ENCODE measurements at regions not wholly inside any gene's neighbourhood (a gene's known extent, or its start where the extent isn't known, plus 50 kb on each side); places are given as distances from the start of the nearest gene placed in this dataset.

DNA sequence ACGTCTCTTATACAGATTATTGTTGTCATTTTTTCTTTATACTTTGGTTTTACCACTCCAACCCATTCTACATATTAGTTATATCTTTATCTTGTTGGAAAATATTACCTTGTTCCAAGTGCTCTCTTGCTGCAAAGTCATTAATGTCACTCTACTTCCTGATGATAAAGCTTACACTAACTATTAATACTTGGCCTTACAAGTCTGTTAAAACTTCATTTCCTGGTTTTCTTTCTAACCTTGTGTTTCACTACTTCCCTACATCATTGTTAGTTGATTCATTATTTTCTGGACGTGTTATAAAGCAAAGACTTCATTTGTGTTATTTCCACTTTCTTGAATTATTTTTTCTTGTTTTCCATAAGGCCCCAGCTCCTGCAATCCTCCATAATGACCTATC is 382.6 kb upstream of the CDH20 start:
- H3K27me3 ChIP-seq (ENCODE audit: control insufficient read depth, insufficient read depth, low read length) = no peaks in the 10 kb centered on the region
- no peak overlapping the region for H3K4me3 ChIP-seq (ENCODE audit: low read depth, low read length)
- no peak overlapping the region for H3K9ac ChIP-seq (ENCODE audit: low read depth, low read length)
- H3K4me1 ChIP-seq (ENCODE audit: control insufficient read depth, insufficient read depth, low read length) = no peaks in the 10 kb centered on the region
- no peaks in the 10 kb centered on the region for H3K36me3 ChIP-seq (ENCODE audit: control insufficient read depth, insufficient read depth, low read length)
- no peaks in the 10 kb centered on the region for H3K9me3 ChIP-seq (ENCODE audit: control insufficient read depth, insufficient read depth, low read length)

DNA sequence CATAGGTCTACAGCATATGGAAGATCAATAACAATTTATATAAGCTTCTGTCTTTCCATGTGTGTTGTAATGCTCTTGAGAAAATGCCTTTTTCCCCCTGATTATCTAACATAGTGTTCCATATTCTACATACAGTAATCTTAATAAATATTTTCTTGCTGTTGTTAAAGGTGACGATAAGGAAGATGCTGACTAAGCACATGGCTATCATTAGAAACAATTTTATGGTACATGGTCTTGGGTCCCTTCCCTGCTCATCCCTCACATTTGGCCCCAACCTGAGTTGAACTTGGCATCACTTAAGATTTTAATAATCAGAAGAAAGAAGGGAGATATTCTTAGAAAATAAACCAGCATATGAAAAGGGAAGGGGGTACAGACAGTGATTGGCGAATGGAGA is 382.1 kb upstream of the CDH20 start:
- H3K27me3 ChIP-seq (ENCODE audit: control insufficient read depth, insufficient read depth, low read length) = no peaks in the 10 kb centered on the region
- H3K9ac ChIP-seq (ENCODE audit: low read depth, low read length) = no peak overlapping the region
- H3K9me3 ChIP-seq (ENCODE audit: control insufficient read depth, insufficient read depth, low read length) = no peaks in the 10 kb centered on the region
- H3K36me3 ChIP-seq (ENCODE audit: control insufficient read depth, insufficient read depth, low read length) = no peaks in the 10 kb centered on the region
- no peak overlapping the region for H3K4me3 ChIP-seq (ENCODE audit: low read depth, low read length)
- H3K4me1 ChIP-seq (ENCODE audit: control insufficient read depth, insufficient read depth, low read length) = no peaks in the 10 kb centered on the region

DNA sequence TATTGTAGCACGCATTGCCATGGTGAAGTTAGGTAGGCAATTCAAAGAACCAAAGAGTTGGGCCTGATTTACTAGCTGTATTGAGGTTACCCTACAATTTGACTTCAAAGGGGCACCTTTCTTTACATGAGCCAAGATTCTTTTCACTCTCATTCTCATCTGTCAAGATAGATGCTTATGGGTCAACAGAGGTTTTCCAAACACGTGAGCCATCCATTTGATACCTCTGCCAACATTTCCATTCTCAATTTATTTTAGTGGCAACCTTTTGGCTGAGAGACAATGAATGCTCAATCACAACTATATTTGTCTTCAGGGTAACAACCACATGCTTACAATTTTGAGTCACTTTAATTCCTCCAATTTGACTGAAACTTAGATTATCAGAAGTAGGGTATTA is 370.6 kb upstream of the CDH20 start:
- Histone ChIP-seq H3K27me3 (ENCODE audit: control insufficient read depth, insufficient read depth, low read length) (no peaks in the 10 kb centered on the region), H3K4me1 (ENCODE audit: control insufficient read depth, insufficient read depth, low read length) (no peaks in the 10 kb centered on the region), H3K4me3 (ENCODE audit: low read depth, low read length) (no peak overlapping the region), H3K9ac (ENCODE audit: low read depth, low read length) (no peak overlapping the region), H3K9me3 (ENCODE audit: control insufficient read depth, insufficient read depth, low read length) (no peaks in the 10 kb centered on the region), H3K36me3 (ENCODE audit: control insufficient read depth, insufficient read depth, low read length) (no peaks in the 10 kb centered on the region)

DNA sequence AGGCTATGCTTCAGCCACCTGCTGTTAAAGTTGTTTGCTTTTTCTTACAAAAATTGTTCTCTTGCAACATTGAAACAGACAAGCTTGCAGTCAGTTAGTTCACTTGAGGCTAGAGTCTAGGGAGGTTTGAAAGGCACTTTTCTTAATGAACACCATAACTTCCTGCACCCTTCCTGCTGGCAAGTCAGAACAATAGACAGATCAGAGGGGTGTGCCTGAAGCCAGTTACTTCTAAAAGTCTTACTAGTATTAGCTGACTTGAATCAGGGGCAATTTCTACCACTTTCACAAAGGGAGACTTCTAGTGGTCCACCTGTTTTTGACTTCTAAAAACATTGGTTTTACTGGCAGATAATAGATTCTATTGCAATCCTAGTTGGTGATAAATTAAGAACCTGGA is 367.4 kb upstream of the CDH20 start:
- H3K9ac ChIP-seq (ENCODE audit: low read depth, low read length) = no peak overlapping the region
- H3K27me3 ChIP-seq (ENCODE audit: control insufficient read depth, insufficient read depth, low read length) = no peaks in the 10 kb centered on the region
- no peaks in the 10 kb centered on the region for H3K36me3 ChIP-seq (ENCODE audit: control insufficient read depth, insufficient read depth, low read length)
- no peaks in the 10 kb centered on the region for H3K4me1 ChIP-seq (ENCODE audit: control insufficient read depth, insufficient read depth, low read length)
- no peaks in the 10 kb centered on the region for H3K9me3 ChIP-seq (ENCODE audit: control insufficient read depth, insufficient read depth, low read length)
- no peak overlapping the region for H3K4me3 ChIP-seq (ENCODE audit: low read depth, low read length)

DNA sequence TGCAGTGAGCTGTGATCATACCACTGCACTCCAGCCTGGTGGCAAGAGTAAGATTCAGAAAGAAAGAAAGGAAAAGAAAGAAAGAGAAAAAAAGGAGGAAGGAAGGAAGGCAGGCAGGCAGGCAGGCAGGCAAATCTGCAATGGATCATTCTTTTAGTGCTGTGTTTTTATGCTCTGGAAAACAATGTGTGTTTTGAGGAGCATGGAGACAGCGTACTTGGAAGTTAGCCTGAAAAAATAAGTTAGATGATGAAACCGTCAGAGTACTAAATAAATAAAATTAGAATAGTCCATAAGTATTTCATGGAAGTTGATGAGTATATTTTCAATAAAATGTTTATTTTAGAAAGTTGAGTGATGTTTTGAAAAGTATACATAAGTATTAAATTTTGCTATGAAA is 366.4 kb upstream of the CDH20 start:
- Histone ChIP-seq H3K27me3 (ENCODE audit: control insufficient read depth, insufficient read depth, low read length) (no peaks in the 10 kb centered on the region), H3K4me1 (ENCODE audit: control insufficient read depth, insufficient read depth, low read length) (no peaks in the 10 kb centered on the region), H3K9ac (ENCODE audit: low read depth, low read length) (no peak overlapping the region), H3K36me3 (ENCODE audit: control insufficient read depth, insufficient read depth, low read length) (no peaks in the 10 kb centered on the region), H3K4me3 (ENCODE audit: low read depth, low read length) (no peak overlapping the region), H3K9me3 (ENCODE audit: control insufficient read depth, insufficient read depth, low read length) (no peaks in the 10 kb centered on the region)

DNA sequence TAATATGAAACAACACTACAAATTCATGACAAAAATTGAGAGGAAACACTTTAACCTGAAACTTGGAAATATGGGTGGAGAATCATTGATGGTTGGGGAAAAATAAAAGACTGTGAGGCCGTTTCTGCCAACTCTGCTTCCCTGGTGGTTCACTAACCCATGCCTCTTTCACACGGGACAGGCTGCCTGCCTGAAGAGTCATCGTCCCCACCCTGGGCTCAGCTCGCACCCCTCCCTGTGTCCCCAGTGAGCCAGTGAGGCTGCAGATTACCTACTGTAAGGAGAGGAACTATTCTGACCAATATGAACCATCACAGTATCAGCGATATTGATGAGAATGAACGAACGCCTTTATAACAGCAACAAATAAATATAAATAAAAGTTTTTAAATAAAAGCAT is 357.8 kb upstream of the CDH20 start:
- H3K4me3 ChIP-seq (ENCODE audit: low read depth, low read length) = no peak overlapping the region
- no peak overlapping the region for H3K9ac ChIP-seq (ENCODE audit: low read depth, low read length)
- H3K4me1 ChIP-seq (ENCODE audit: control insufficient read depth, insufficient read depth, low read length) = no peaks in the 10 kb centered on the region
- no peaks in the 10 kb centered on the region for H3K9me3 ChIP-seq (ENCODE audit: control insufficient read depth, insufficient read depth, low read length)
- no peaks in the 10 kb centered on the region for H3K36me3 ChIP-seq (ENCODE audit: control insufficient read depth, insufficient read depth, low read length)
- H3K27me3 ChIP-seq (ENCODE audit: control insufficient read depth, insufficient read depth, low read length) = no peaks in the 10 kb centered on the region

DNA sequence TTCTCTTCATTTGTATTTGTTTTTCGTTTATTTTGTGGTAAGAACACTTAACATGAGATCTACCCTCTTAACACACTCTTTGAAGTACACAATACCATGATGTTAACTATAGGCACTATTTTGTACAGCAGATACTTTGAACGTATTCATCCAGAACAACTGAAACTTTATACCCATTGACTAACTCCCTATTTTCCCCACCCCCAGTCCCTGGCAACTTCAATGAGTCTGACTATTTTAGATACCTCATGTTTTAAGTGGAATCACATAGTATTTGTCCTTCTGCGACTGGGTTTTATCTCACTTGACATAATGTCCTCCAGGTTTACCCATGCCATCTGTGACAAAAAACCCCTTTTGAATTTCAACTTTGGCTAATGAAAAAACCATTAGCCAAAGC is 356.3 kb upstream of the CDH20 start:
- no peaks in the 10 kb centered on the region for H3K27me3 ChIP-seq (ENCODE audit: control insufficient read depth, insufficient read depth, low read length)
- no peak overlapping the region for H3K4me3 ChIP-seq (ENCODE audit: low read depth, low read length)
- H3K36me3 ChIP-seq (ENCODE audit: control insufficient read depth, insufficient read depth, low read length) = no peaks in the 10 kb centered on the region
- no peaks in the 10 kb centered on the region for H3K9me3 ChIP-seq (ENCODE audit: control insufficient read depth, insufficient read depth, low read length)
- no peak overlapping the region for H3K9ac ChIP-seq (ENCODE audit: low read depth, low read length)
- no peaks in the 10 kb centered on the region for H3K4me1 ChIP-seq (ENCODE audit: control insufficient read depth, insufficient read depth, low read length)

DNA sequence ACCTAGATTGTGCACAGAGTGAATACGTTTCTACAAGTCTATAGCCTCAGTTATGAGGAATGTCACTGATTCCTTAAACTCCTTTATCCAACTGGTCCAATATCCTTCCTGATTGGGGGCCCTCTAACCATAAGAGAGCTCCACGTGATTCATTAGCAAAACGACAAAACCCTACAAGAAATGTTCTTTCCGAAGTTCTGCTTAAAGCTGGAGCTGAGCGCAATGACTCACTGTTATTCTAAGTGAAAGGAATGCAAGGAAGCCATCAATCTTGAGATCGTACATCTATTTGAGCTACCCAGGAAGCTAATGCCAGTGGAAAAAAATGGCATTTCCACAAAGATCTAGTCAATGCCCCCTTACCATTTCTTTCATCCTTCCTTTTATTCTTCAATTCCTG is 354.9 kb upstream of the CDH20 start:
- Histone ChIP-seq H3K4me1 (ENCODE audit: control insufficient read depth, insufficient read depth, low read length) (no peaks in the 10 kb centered on the region), H3K27me3 (ENCODE audit: control insufficient read depth, insufficient read depth, low read length) (no peaks in the 10 kb centered on the region), H3K36me3 (ENCODE audit: control insufficient read depth, insufficient read depth, low read length) (no peaks in the 10 kb centered on the region), H3K4me3 (ENCODE audit: low read depth, low read length) (no peak overlapping the region), H3K9me3 (ENCODE audit: control insufficient read depth, insufficient read depth, low read length) (no peaks in the 10 kb centered on the region), H3K9ac (ENCODE audit: low read depth, low read length) (no peak overlapping the region)

DNA sequence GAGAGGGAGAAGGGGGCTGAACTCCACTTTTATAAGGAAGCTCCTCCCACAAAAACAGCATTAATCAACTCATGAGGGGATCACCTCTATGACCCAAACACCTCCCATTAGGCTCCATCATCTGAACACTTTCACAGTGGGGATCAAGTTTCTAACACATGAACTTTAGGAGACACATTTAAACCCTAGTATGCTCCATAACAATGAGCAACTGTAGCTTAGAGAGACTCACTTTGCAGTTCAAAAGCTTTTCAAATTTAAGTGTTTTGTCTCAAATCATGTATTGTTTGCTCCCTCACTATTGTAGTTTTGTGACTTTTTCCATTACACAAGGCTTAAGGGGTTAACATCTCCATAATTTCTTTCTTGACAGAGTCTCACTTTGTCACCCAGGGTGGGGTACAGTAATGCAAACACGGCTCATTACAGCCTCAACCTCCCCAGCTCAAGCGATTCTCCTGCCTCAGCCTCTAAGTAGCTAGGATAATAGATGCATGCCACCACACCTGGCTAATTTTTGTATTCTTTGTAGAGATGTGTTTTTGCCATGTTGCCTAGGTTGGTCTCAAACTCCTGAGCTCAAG is 352.7 kb upstream of the CDH20 start:
- no peak overlapping the region for H3K9ac ChIP-seq (ENCODE audit: low read depth, low read length)
- H3K36me3 ChIP-seq (ENCODE audit: control insufficient read depth, insufficient read depth, low read length) = no peaks in the 10 kb centered on the region
- no peaks in the 10 kb centered on the region for H3K4me1 ChIP-seq (ENCODE audit: control insufficient read depth, insufficient read depth, low read length)
- no peaks in the 10 kb centered on the region for H3K9me3 ChIP-seq (ENCODE audit: control insufficient read depth, insufficient read depth, low read length)
- H3K4me3 ChIP-seq (ENCODE audit: low read depth, low read length) = no peak overlapping the region
- no peaks in the 10 kb centered on the region for H3K27me3 ChIP-seq (ENCODE audit: control insufficient read depth, insufficient read depth, low read length)

DNA sequence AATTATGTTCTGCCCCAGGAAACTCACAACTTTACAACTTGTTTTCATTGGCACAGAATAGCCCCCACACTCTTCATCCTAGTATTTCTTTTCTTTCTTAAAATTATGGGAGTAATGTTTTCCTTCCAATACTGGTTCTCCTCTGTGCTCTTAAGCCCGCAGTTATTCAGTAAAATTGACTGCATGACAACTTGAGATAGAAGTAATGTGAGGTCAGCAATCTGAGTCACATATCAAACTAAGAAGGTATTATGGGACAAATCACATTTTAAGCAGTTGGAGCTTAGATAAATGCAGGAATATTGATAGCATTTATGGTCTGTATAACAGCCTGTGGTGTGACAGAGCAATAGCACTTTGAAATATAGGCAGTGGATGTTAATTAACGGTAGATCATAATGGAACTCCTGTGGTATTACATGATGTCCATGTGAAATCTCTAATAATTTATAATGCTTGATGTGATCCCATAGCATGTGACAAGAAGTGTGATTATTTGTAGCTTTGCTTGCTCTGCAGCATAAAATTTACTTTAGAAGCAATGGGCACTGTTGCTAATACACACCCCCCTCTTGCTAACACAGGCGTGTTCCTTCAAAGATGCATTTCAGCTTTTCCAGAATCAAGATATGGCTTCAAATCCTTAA is 351.4 kb upstream of the CDH20 start:
- Histone ChIP-seq H3K27me3 (ENCODE audit: control insufficient read depth, insufficient read depth, low read length) (no peaks in the 10 kb centered on the region), H3K9ac (ENCODE audit: low read depth, low read length) (no peak overlapping the region), H3K9me3 (ENCODE audit: control insufficient read depth, insufficient read depth, low read length) (peaks cover 6% of the 10 kb centered on the region), H3K4me1 (ENCODE audit: control insufficient read depth, insufficient read depth, low read length) (no peaks in the 10 kb centered on the region), H3K36me3 (ENCODE audit: control insufficient read depth, insufficient read depth, low read length) (no peaks in the 10 kb centered on the region), H3K4me3 (ENCODE audit: low read depth, low read length) (no peak overlapping the region)

DNA sequence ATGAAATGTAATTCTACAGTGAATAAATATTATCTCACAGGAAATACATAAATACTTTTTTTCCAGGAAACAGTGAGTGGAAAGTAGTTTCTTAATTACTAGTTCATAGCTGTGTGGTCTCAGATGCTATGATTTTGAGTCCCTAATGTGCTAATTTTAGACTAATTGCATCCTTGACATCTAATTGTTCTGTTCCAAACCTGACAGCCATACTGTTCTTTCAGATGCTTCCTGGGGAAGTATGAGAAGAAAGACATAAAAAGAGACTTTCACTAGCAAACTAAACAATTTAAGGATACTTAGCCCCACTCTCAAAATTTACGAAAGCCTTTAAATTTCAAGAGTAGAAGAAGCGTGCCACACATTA is 350.9 kb upstream of the CDH20 start:
- Histone ChIP-seq H3K9ac (ENCODE audit: low read depth, low read length) (no peak overlapping the region), H3K27me3 (ENCODE audit: control insufficient read depth, insufficient read depth, low read length) (no peaks in the 10 kb centered on the region), H3K36me3 (ENCODE audit: control insufficient read depth, insufficient read depth, low read length) (no peaks in the 10 kb centered on the region), H3K4me1 (ENCODE audit: control insufficient read depth, insufficient read depth, low read length) (no peaks in the 10 kb centered on the region), H3K9me3 (ENCODE audit: control insufficient read depth, insufficient read depth, low read length) (peaks cover 6% of the 10 kb centered on the region), H3K4me3 (ENCODE audit: low read depth, low read length) (no peak overlapping the region)

DNA sequence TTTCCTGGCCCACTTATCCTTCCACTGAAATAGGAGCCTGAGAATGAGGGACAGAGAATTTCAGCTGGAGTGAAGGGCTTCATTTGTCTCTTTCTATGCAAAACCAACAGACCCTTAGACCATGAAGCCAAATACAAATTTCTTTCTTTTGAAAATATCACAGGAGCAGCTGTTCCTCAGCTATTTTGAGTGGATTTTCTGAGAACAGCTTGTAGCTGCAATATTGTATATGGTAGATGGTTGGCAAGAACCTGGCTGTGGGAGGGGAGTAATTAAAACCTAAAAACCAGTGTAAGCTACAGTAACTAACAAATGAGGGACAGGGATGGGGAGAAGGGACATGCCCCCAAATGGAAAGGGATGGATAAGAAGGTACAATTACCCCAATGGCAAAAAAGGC is 350.3 kb upstream of the CDH20 start:
- H3K4me1 ChIP-seq (ENCODE audit: control insufficient read depth, insufficient read depth, low read length) = no peaks in the 10 kb centered on the region
- no peaks in the 10 kb centered on the region for H3K27me3 ChIP-seq (ENCODE audit: control insufficient read depth, insufficient read depth, low read length)
- no peak overlapping the region for H3K9ac ChIP-seq (ENCODE audit: low read depth, low read length)
- H3K4me3 ChIP-seq (ENCODE audit: low read depth, low read length) = no peak overlapping the region
- peaks cover 6% of the 10 kb centered on the region for H3K9me3 ChIP-seq (ENCODE audit: control insufficient read depth, insufficient read depth, low read length)
- H3K36me3 ChIP-seq (ENCODE audit: control insufficient read depth, insufficient read depth, low read length) = no peaks in the 10 kb centered on the region

All from iPS-15b (cell line).